Activated CD8-positive, alpha-beta T cell treated with anti-CD3 and anti-CD28 coated beads, Interleukin-2, amount 10 ng/mL, durations not matched to agents 7 days and 5 days (primary cell): ENCODE measurements at regions not wholly inside any gene's neighbourhood (a gene's known extent, or its start where the extent isn't known, plus 50 kb on each side); places are given as distances from the start of the nearest gene placed in this dataset.
"Not testable (repeated sequence)": the region's sequence is repeated elsewhere in the genome, so short reads cannot be mapped to it uniquely, and the experiment has no call there.

Source experiments
- ATAC-seq: fragments of 150-1000 bp; cut with Tn5 transposase; one replicate; pipeline ENCODE4 v1.10.0; 2021; ENCODE audit warnings: moderate library complexity
- CTCF ChIA-PET: fragments of 350-600 bp; sonication (Branson Sonifier 250); formaldehyde crosslinking; loops from one replicate; lab custom pipeline; 2021; ENCODE audit warnings: antibody characterized with exemption; lab: Charles Lee
- POLR2A ChIA-PET: fragments of 350-600 bp; sonication (Branson Sonifier 250); formaldehyde crosslinking; loops from one replicate; lab custom pipeline; 2021; ENCODE audit warnings: antibody characterized with exemption; lab: Charles Lee
- DNase-seq: peaks from one replicate; pipeline ENCODE4 v3.0.0-alpha.2; 2020
- H3K27ac Mint-ChIP-seq: one replicate; pipeline ENCODE4 v1.8.0; 2021; ENCODE audit warnings: mild to moderate bottlenecking, mixed read lengths
- H3K27me3 Mint-ChIP-seq: one replicate; pipeline ENCODE4 v1.8.0; 2021; ENCODE audit warnings: low read depth, mixed read lengths
- H3K36me3 Mint-ChIP-seq: one replicate; pipeline ENCODE4 v1.8.0; 2021; ENCODE audit warnings: low read depth, mixed read lengths
- H3K4me1 Mint-ChIP-seq: one replicate; pipeline ENCODE4 v1.8.0; 2021; ENCODE audit warnings: low read depth, mixed read lengths
- H3K4me3 Mint-ChIP-seq: one replicate; pipeline ENCODE4 v1.8.0; 2021; ENCODE audit warnings: mild to moderate bottlenecking, mixed read lengths
- H3K9me3 Mint-ChIP-seq: one replicate; pipeline ENCODE4 v1.8.0; 2022; ENCODE audit warnings: mixed read lengths; ENCODE audit not compliant: insufficient read depth

- Mint-ChIP-seq H3K4me3 (no peak overlapping the region), H3K9me3 (peaks cover 8% of the 10 kb centered on the region), H3K27me3 (no peaks in the 10 kb centered on the region), H3K4me1 (no peaks in the 10 kb centered on the region), H3K36me3 (peaks cover 3% of the 10 kb centered on the region), H3K27ac (no peak overlapping the region)
- POLR2A ChIA-PET = no interaction called here
- CTCF ChIA-PET = no interaction called here
- ATAC-seq (no peak), DNase-seq (no peak)
Observed at GRCh38 chr10:4174197-4174596, 389.2 kb upstream of the KLF6 start.

- POLR2A ChIA-PET = no interaction called here
- H3K27me3 Mint-ChIP-seq = no peaks in the 10 kb centered on the region
Observed at GRCh38 chr10:4170633-4171314, 385.8 kb upstream of the KLF6 start.

GRCh38 chr10:4170181-4170580 lies 385.2 kb upstream of the KLF6 start:
- Mint-ChIP-seq H3K27me3 (no peaks in the 10 kb centered on the region), H3K27ac (no peak overlapping the region), H3K4me1 (no peaks in the 10 kb centered on the region), H3K36me3 (peaks cover 3% of the 10 kb centered on the region), H3K4me3 (no peak overlapping the region), H3K9me3 (peaks cover 8% of the 10 kb centered on the region)
- ChIA-PET POLR2A (no interaction called here), CTCF (no interaction called here)
- DNase-seq (no peak), ATAC-seq (no peak)

More at GRCh38 chr10:4170633-4171314, 385.8 kb upstream of the KLF6 start:
- peaks cover 8% of the 10 kb centered on the region for H3K9me3 Mint-ChIP-seq
- H3K4me1 Mint-ChIP-seq = no peaks in the 10 kb centered on the region
- H3K36me3 Mint-ChIP-seq = peaks cover 3% of the 10 kb centered on the region
- H3K27ac Mint-ChIP-seq = no peak overlapping the region
- ATAC-seq = no peak
- no peak overlapping the region for H3K4me3 Mint-ChIP-seq
- CTCF ChIA-PET = no interaction called here
- DNase-seq = no peak

GRCh38 chr10:4169448-4169847 lies 384.4 kb upstream of the KLF6 start:
- H3K36me3 Mint-ChIP-seq = peaks cover 3% of the 10 kb centered on the region
- H3K27ac Mint-ChIP-seq = no peak overlapping the region
- peaks cover 8% of the 10 kb centered on the region for H3K9me3 Mint-ChIP-seq
- H3K4me3 Mint-ChIP-seq = no peak overlapping the region
- ATAC-seq (no peak), DNase-seq (no peak)
- ChIA-PET CTCF (no interaction called here), POLR2A (no interaction called here)
- H3K4me1 Mint-ChIP-seq = no peaks in the 10 kb centered on the region
- H3K27me3 Mint-ChIP-seq = no peaks in the 10 kb centered on the region

- ATAC-seq (no peak), DNase-seq (no peak)
- POLR2A ChIA-PET = no interaction called here
- Mint-ChIP-seq H3K27ac (no peak overlapping the region), H3K4me3 (no peak overlapping the region), H3K9me3 (peaks cover 7% of the 10 kb centered on the region), H3K27me3 (no peaks in the 10 kb centered on the region), H3K4me1 (no peaks in the 10 kb centered on the region), H3K36me3 (peaks cover 3% of the 10 kb centered on the region)
- CTCF ChIA-PET = no interaction called here
Observed at GRCh38 chr10:4167216-4167615, 382.2 kb upstream of the KLF6 start.

GRCh38 chr10:4162571-4163286 lies 377.7 kb upstream of the KLF6 start:
- no peaks in the 10 kb centered on the region for H3K27me3 Mint-ChIP-seq
- H3K36me3 Mint-ChIP-seq = no peaks in the 10 kb centered on the region
- no peaks in the 10 kb centered on the region for H3K4me1 Mint-ChIP-seq
- no peaks in the 10 kb centered on the region for H3K9me3 Mint-ChIP-seq
- H3K4me3 Mint-ChIP-seq = no peak overlapping the region
- no peak for DNase-seq
- no peak overlapping the region for H3K27ac Mint-ChIP-seq
- no peak for ATAC-seq
- CTCF ChIA-PET = no interaction called here
- POLR2A ChIA-PET = interaction anchor here (0.6 kb wide), 1 partner anchor 618 kb away, joined by 3 read pairs; no protein-coding TSS in a partner anchor

- DNase-seq (no peak), ATAC-seq (no peak)
- Mint-ChIP-seq H3K4me3 (no peak overlapping the region), H3K27me3 (no peaks in the 10 kb centered on the region), H3K9me3 (no peaks in the 10 kb centered on the region), H3K4me1 (peaks cover 5% of the 10 kb centered on the region), H3K36me3 (peaks cover 2% of the 10 kb centered on the region), H3K27ac (no peak overlapping the region)
- POLR2A ChIA-PET = no interaction called here
- CTCF ChIA-PET = no interaction called here
Observed at GRCh38 chr10:4159173-4159572, 374.2 kb upstream of the KLF6 start.

GRCh38 chr10:4154191-4154715 lies 369.2 kb upstream of the KLF6 start:
- Mint-ChIP-seq H3K27me3 (no peaks in the 10 kb centered on the region), H3K4me3 (no peak overlapping the region), H3K9me3 (no peaks in the 10 kb centered on the region), H3K27ac (no peak overlapping the region), H3K36me3 (peaks cover 4% of the 10 kb centered on the region), H3K4me1 (peaks cover 12% of the 10 kb centered on the region)
- ChIA-PET POLR2A (interaction anchor here (1.0 to 1.8 kb wide), 2 partner anchors 369 to 372 kb away, joined by 3 read pairs; partner anchors contain the start of gene KLF6), CTCF (no interaction called here)
- no peak for ATAC-seq
- no peak for DNase-seq

- no peak for DNase-seq
- H3K27me3 Mint-ChIP-seq = no peaks in the 10 kb centered on the region
- CTCF ChIA-PET = no interaction called here
- ATAC-seq = no peak
- H3K27ac Mint-ChIP-seq = no peak overlapping the region
- H3K4me1 Mint-ChIP-seq = peaks cover 12% of the 10 kb centered on the region
- peaks cover 6% of the 10 kb centered on the region for H3K36me3 Mint-ChIP-seq
- no peaks in the 10 kb centered on the region for H3K9me3 Mint-ChIP-seq
- POLR2A ChIA-PET = no interaction called here
- H3K4me3 Mint-ChIP-seq = no peak overlapping the region
Observed at GRCh38 chr10:4151466-4151865, 366.5 kb upstream of the KLF6 start.

GRCh38 chr10:4150676-4151075 lies 365.7 kb upstream of the KLF6 start:
- Mint-ChIP-seq H3K27me3 (no peaks in the 10 kb centered on the region), H3K4me3 (no peak overlapping the region), H3K9me3 (no peaks in the 10 kb centered on the region), H3K36me3 (peaks cover 5% of the 10 kb centered on the region), H3K4me1 (peaks cover 12% of the 10 kb centered on the region), H3K27ac (no peak overlapping the region)
- no peak for DNase-seq
- CTCF ChIA-PET = no interaction called here
- POLR2A ChIA-PET = no interaction called here
- ATAC-seq = no peak

GRCh38 chr10:4149460-4149859 lies 364.5 kb upstream of the KLF6 start:
- H3K9me3 Mint-ChIP-seq, ATAC-seq, H3K27ac Mint-ChIP-seq, H3K4me1 Mint-ChIP-seq, H3K4me3 Mint-ChIP-seq, H3K27me3 Mint-ChIP-seq, DNase-seq, POLR2A ChIA-PET, H3K36me3 Mint-ChIP-seq: not testable (repeated sequence)
- CTCF ChIA-PET = interaction anchor here (0.6 kb wide), 1 partner anchor 44 kb away, joined by 3 read pairs; no protein-coding TSS in a partner anchor

GRCh38 chr10:4147245-4147644 lies 362.2 kb upstream of the KLF6 start:
- Mint-ChIP-seq H3K4me3 (no peak overlapping the region), H3K36me3 (peaks cover 6% of the 10 kb centered on the region), H3K4me1 (no peaks in the 10 kb centered on the region), H3K9me3 (no peaks in the 10 kb centered on the region), H3K27ac (no peak overlapping the region), H3K27me3 (peaks cover 2% of the 10 kb centered on the region)
- DNase-seq (no peak), ATAC-seq (no peak)
- CTCF ChIA-PET = interaction anchor here (0.6 kb wide), 1 partner anchor 193 kb away, joined by 4 read pairs; no protein-coding TSS in a partner anchor
- POLR2A ChIA-PET = no interaction called here
